GM12878 (cell line): ENCODE measurements at regions not wholly inside any gene's neighbourhood (a gene's known extent, or its start where the extent isn't known, plus 50 kb on each side); places are given as distances from the start of the nearest gene placed in this dataset.

Experiments
- ATAC-seq: fragments of 200-7000 bp; cut with Tn5 transposase; 3 replicates; pipeline ENCODE4 v1.9.1; 2020; ENCODE audit warnings: mild to moderate bottlenecking, moderate library complexity
- BruUV-seq: library from RNA; stranded (reverse); fragments of 400-500 nt; replicated peaks from 2 replicates; lab custom pipeline; 2021; lab: Mats Ljungman, UMichigan
- CTCF ChIA-PET: fragments of 300-600 bp; sonication (Branson Sonifier 250); formaldehyde crosslinking; extraction: SDS; loops from one replicate; lab custom pipeline; 2021; ENCODE audit warnings: inconsistent platforms; lab: Yijun Ruan, JAX
- POLR2A ChIA-PET: fragments of 350-600 bp; formaldehyde crosslinking; extraction: SDS; loops from one replicate; lab custom pipeline; 2021; ENCODE audit warnings: inconsistent platforms; lab: Charles Lee
- RAD21 ChIA-PET: fragments of 300-600 bp; sonication (Branson Sonifier 250); formaldehyde crosslinking; loops from one replicate; lab custom pipeline; 2023; ENCODE audit warnings: antibody characterized with exemption; ENCODE audit not compliant: unreplicated experiment; lab: Charles Lee
- SMC1A ChIA-PET: fragments of 300-600 bp; sonication (Branson Sonifier 250); formaldehyde crosslinking; loops from one replicate; lab custom pipeline; 2023; ENCODE audit not compliant: unreplicated experiment, uncharacterized antibody; lab: Charles Lee
- DNase-seq: peaks from one replicate; pipeline ENCODE4 v3.0.0-alpha.2; 2011; ENCODE audit warnings: low read depth, low spot score
- FAIRE-seq: peaks from 3 replicates; lab custom pipeline; 2011; peaks lifted over from hg19 to GRCh38; lab: Jason Lieb, UNC
- H2AFZ ChIP-seq: 2 replicates; pipeline ENCODE4 v1.6.0; 2011; ENCODE audit warnings: low read depth, low read length, control low read depth; ENCODE audit not compliant: control insufficient read depth
- H3K27ac ChIP-seq: 2 replicates; pipeline ENCODE4 v1.5.1; 2011; ENCODE audit warnings: control low read depth; ENCODE audit not compliant: control insufficient read depth, insufficient read depth
- H3K27me3 ChIP-seq, 2 experiments: replicated peaks in 1 of 2; 2 replicates each; pipeline versions ENCODE4 v1.6.0 to v1.6.1; 2011; ENCODE audit warnings: low read length in 1 of 2; ENCODE audit not compliant: control insufficient read depth in 2 of 2, insufficient read depth in 2 of 2
- H3K36me3 ChIP-seq, 2 experiments: 2 replicates each; pipeline ENCODE4 v1.5.1; 2011; ENCODE audit warnings: low read length in 1 of 2; ENCODE audit not compliant: control insufficient read depth in 2 of 2, insufficient read depth in 2 of 2
- H3K4me1 ChIP-seq: 2 replicates; pipeline ENCODE4 v1.6.1; 2011; ENCODE audit warnings: mild to moderate bottlenecking, low read length, moderate library complexity, mixed read lengths; ENCODE audit not compliant: control insufficient read depth, insufficient read depth
- H3K4me2 ChIP-seq: 2 replicates; pipeline ENCODE4 v1.6.0; 2011; ENCODE audit warnings: control low read depth; ENCODE audit not compliant: control insufficient read depth, insufficient read depth
- H3K4me3 ChIP-seq: fragments of 200-600 bp; sonication (generic); 2 replicates; pipeline ENCODE4 v1.5.1; 2016
- H3K79me2 ChIP-seq: 2 replicates; pipeline ENCODE4 v1.6.0; 2011; ENCODE audit warnings: low read length; ENCODE audit not compliant: control insufficient read depth, insufficient read depth
- H3K9ac ChIP-seq: 2 replicates; pipeline ENCODE4 v1.8.0; 2011; ENCODE audit warnings: low read length, control low read depth, mixed read lengths; ENCODE audit not compliant: control insufficient read depth, insufficient read depth
- H3K9me3 ChIP-seq: replicated peaks from 3 replicates; pipeline ENCODE4 v1.5.1; 2011; ENCODE audit warnings: mild to moderate bottlenecking, low read length; ENCODE audit not compliant: control insufficient read depth, insufficient read depth
- H4K20me1 ChIP-seq: 2 replicates; pipeline ENCODE4 v1.6.0; 2011; ENCODE audit not compliant: control insufficient read depth, insufficient read depth
- BACH1 ChIP-seq: fragments of 450-650 bp; IDR thresholded peaks from 2 replicates; pipeline ENCODE4 v1.6.1; 2017; ENCODE audit warnings: mild to moderate bottlenecking, borderline replicate concordance
- BHLHE40 ChIP-seq, 2 experiments: fragments of 450-650 bp in 1 of 2; IDR thresholded peaks; 2 replicates each; pipeline ENCODE4 v1.6.1; 2011 to 2017; ENCODE audit warnings: low read depth in 2 of 2, borderline replicate concordance in 1 of 2, improper control_type of control experiment in 1 of 2, low read length in 1 of 2, mild to moderate bottlenecking in 1 of 2
- BMI1 ChIP-seq: fragments of 450-650 bp; IDR thresholded peaks from 2 replicates; pipeline ENCODE4 v1.6.1; 2016; ENCODE audit warnings: mild to moderate bottlenecking, moderate library complexity, borderline replicate concordance
- CHD2 ChIP-seq: IDR thresholded peaks from 2 replicates; pipeline ENCODE4 v1.6.1; 2011; ENCODE audit warnings: low read depth, low read length, improper control_type of control experiment, borderline replicate concordance
- E2F8 ChIP-seq: fragments of 450-650 bp; IDR thresholded peaks from 2 replicates; pipeline ENCODE4 v1.6.1; 2018; ENCODE audit warnings: mild to moderate bottlenecking, low read depth, moderate library complexity; ENCODE audit not compliant: partially characterized antibody
- EED ChIP-seq: sonication (generic); IDR thresholded peaks from 2 replicates; pipeline ENCODE4 v1.6.1; 2016; ENCODE audit warnings: antibody characterized with exemption, low read depth
- EP300 ChIP-seq, 2 experiments: fragments of 150-350 bp in 1 of 2; IDR thresholded peaks; 2 replicates each; pipeline ENCODE4 v1.6.1; 2011 to 2012; ENCODE audit warnings: low read depth in 2 of 2, low read length in 2 of 2, borderline replicate concordance in 1 of 2, improper control_type of control experiment in 1 of 2, inconsistent platforms in 1 of 2; ENCODE audit not compliant: control insufficient read depth in 1 of 2
- EZH2 ChIP-seq: IDR thresholded peaks from 2 replicates; pipeline ENCODE4 v1.6.1; 2012; ENCODE audit warnings: low read depth, mild to moderate bottlenecking, control low read depth, inconsistent platforms, low read length, borderline replicate concordance; ENCODE audit not compliant: control insufficient read depth
- NFYA ChIP-seq: IDR thresholded peaks from 2 replicates; pipeline ENCODE4 v1.6.1; 2011; ENCODE audit warnings: low read depth, mild to moderate bottlenecking, low read length, improper control_type of control experiment, borderline replicate concordance
- SMARCA5 ChIP-seq: fragments of 450-650 bp; IDR thresholded peaks from 2 replicates; pipeline ENCODE4 v1.6.1; 2017; ENCODE audit warnings: mild to moderate bottlenecking
- TBL1XR1 ChIP-seq: IDR thresholded peaks from 2 replicates; pipeline ENCODE4 v1.6.1; 2012; ENCODE audit warnings: low read depth, low read length, improper control_type of control experiment
- ZBTB33 ChIP-seq: fragments of 450-650 bp; IDR thresholded peaks from 2 replicates; pipeline ENCODE4 v1.6.1; 2017; ENCODE audit warnings: mild to moderate bottlenecking
- ZNF217 ChIP-seq: fragments of 450-650 bp; IDR thresholded peaks from 2 replicates; pipeline ENCODE4 v1.6.1; 2017; ENCODE audit warnings: antibody characterized with exemption, mild to moderate bottlenecking
- ZNF24 ChIP-seq: fragments of 450-650 bp; IDR thresholded peaks from 2 replicates; pipeline ENCODE4 v1.6.1; 2017; ENCODE audit warnings: antibody characterized with exemption, mild to moderate bottlenecking
- ZZZ3 ChIP-seq: IDR thresholded peaks from 2 replicates; pipeline ENCODE4 v1.6.1; 2011; ENCODE audit warnings: low read depth; ENCODE audit not compliant: control insufficient read depth, insufficient read length
- WGBS: methylation state at CpG from one replicate; pipeline ENCODE4 v1.1.6; 2016; ENCODE audit warnings: low lambda C conversion rate; ENCODE audit not compliant: insufficient replicate concordance, insufficient coverage; ENCODE audit errors: missing lambda C conversion rate; 5-methylcytosine and 5-hydroxymethylcytosine counted together
- in situ Hi-C: fragments of 300-500 bp; cut with MboI; formaldehyde crosslinking; loops from 9 replicates; pipeline ENCODE4 v1.14.3; 2018; ENCODE audit warnings: mixed read lengths
- intact Hi-C: fragments of 100-400 bp; cut with micrococcal nuclease; formaldehyde crosslinking; loops from one replicate; pipeline ENCODE4 v1.14.2; 2022; ENCODE audit not compliant: unreplicated experiment

- Histone ChIP-seq H3K9me3 (no peaks in the 10 kb centered on the region), H2AFZ (no peak overlapping the region), H3K36me3 (no peaks in the 10 kb centered on the region), H3K27me3 (no peaks in the 10 kb centered on the region), H3K4me2 (no peak overlapping the region), H3K9ac (no peak overlapping the region), H3K79me2 (no peaks in the 10 kb centered on the region), H3K27ac (no peak overlapping the region), H3K4me1 (no peaks in the 10 kb centered on the region), H4K20me1 (no peaks in the 10 kb centered on the region), H3K4me3 (no peak overlapping the region)
- ChIA-PET RAD21 (no interaction called here), SMC1A (no interaction called here), CTCF (no interaction called here), POLR2A (no interaction called here)
- BruUV-seq = no TSS peak
- no peak for ATAC-seq
- 46% methylated on average over 6 of the region's 6 CpGs for WGBS
- TF ChIP-seq ZZZ3 (no peak), TBL1XR1 (no peak), CHD2 (no peak), NFYA (no peak), SMARCA5 (no peak), ZNF24 (no peak), EED (no peak), ZNF217 (no peak)
- in situ Hi-C loops = no loop called here
- intact Hi-C loops = no loop called here
- no peak for DNase-seq
- FAIRE-seq = no peak
Measured at GRCh38 chr4:187184508-187184907, 460.9 kb upstream of the FAT1 start.

GRCh38 chr4:187188118-187188517 lies 464.5 kb upstream of the FAT1 start:
- Histone ChIP-seq H3K4me1 (no peaks in the 10 kb centered on the region), H3K27ac (no peak overlapping the region), H3K36me3 (no peaks in the 10 kb centered on the region), H3K27me3 (no peaks in the 10 kb centered on the region), H3K4me2 (no peak overlapping the region), H3K4me3 (no peak overlapping the region), H4K20me1 (no peaks in the 10 kb centered on the region), H3K9me3 (no peaks in the 10 kb centered on the region), H2AFZ (no peak overlapping the region), H3K9ac (no peak overlapping the region), H3K79me2 (no peaks in the 10 kb centered on the region)
- ChIA-PET CTCF (no interaction called here), SMC1A (no interaction called here), RAD21 (no interaction called here), POLR2A (no interaction called here)
- DNase-seq (no peak), FAIRE-seq (no peak), ATAC-seq (no peak)
- no TSS peak for BruUV-seq
- whole genome bisulfite sequencing = 5% methylated on average over 7 of the region's 7 CpGs
- in situ Hi-C loops (no loop called here), intact Hi-C loops (no loop called here)
- no peak for TF ChIP-seq ZNF217
- no peak for TF ChIP-seq E2F8
- TF ChIP-seq ZBTB33 = no peak
- TF ChIP-seq BACH1 = no peak
- TF ChIP-seq EZH2 = no peak
- TF ChIP-seq BHLHE40 (IDR thresholded peaks at IDR 0.05; ENCODE audit: borderline replicate concordance in 1 of 2, low read depth in 2 of 2, low read length in 1 of 2) = no peak
- no peak for TF ChIP-seq EP300 (IDR thresholded peaks at IDR 0.05; ENCODE audit: borderline replicate concordance in 1 of 2, control insufficient read depth in 1 of 2, low read depth in 2 of 2, low read length in 2 of 2)
- TF ChIP-seq BMI1 = no peak
